Stimulated activated CD8-positive, alpha-beta memory T cell treated with anti-CD3 and anti-CD28 coated beads, Interleukin-2, amount 100 ng/mL, for 1 hour (primary cell): ENCODE measurements at regions not wholly inside any gene's neighbourhood (a gene's known extent, or its start where the extent isn't known, plus 50 kb on each side); places are given as distances from the start of the nearest gene placed in this dataset.

Source experiments
- DNase-seq, 2 donors: peaks; one replicate each; pipeline ENCODE4 v3.0.0-alpha.2; 2020; ENCODE audit warnings: low read depth in 2 of 2

GRCh38 chr22:48944433-48944750 is 883.3 kb downstream of the BRD1 start:
- no peak for DNase-seq

- DNase-seq, result no peak
These were observed 883.9 kb downstream of the BRD1 start for GRCh38 chr22:48943567-48944432.

GRCh38 chr22:48942698-48943566 is 884.7 kb downstream of the BRD1 start:
- no peak for DNase-seq

GRCh38 chr22:48941903-48942575 is 885.6 kb downstream of the BRD1 start:
- no peak for DNase-seq

GRCh38 chr22:48941033-48941902 is 886.4 kb downstream of the BRD1 start:
- no peak for DNase-seq

- no peak for DNase-seq
These were observed 887.2 kb downstream of the BRD1 start for GRCh38 chr22:48940266-48941032.

- no peak for DNase-seq
These were observed 888.0 kb downstream of the BRD1 start for GRCh38 chr22:48939441-48940265.

GRCh38 chr22:48938741-48939140 is 888.9 kb downstream of the BRD1 start:
- no peak for DNase-seq

GRCh38 chr22:48937032-48937639 is 890.5 kb downstream of the BRD1 start:
- DNase-seq, result no peak

- DNase-seq, result no peak
These were observed 891.3 kb downstream of the BRD1 start for GRCh38 chr22:48936391-48936790.

GRCh38 chr22:48934446-48934845 is 893.2 kb downstream of the BRD1 start:
- no peak for DNase-seq

GRCh38 chr22:48931452-48931851 is 896.2 kb downstream of the BRD1 start:
- DNase-seq, result no peak

GRCh38 chr22:48929276-48929790 is 898.3 kb downstream of the BRD1 start:
- no peak for DNase-seq

- DNase-seq, result no peak
These were observed 900.1 kb downstream of the BRD1 start for GRCh38 chr22:48927591-48927990.

GRCh38 chr22:48926643-48927042 is 901.0 kb downstream of the BRD1 start:
- no peak for DNase-seq

GRCh38 chr22:48926136-48926535 is 901.5 kb downstream of the BRD1 start:
- no peak for DNase-seq

- DNase-seq, result no peak
These were observed 902.2 kb downstream of the BRD1 start for GRCh38 chr22:48925450-48925849.

- DNase-seq, result no peak
These were observed 903.7 kb downstream of the BRD1 start for GRCh38 chr22:48923996-48924395.
